GM10266 (cell line): ENCODE measurements at regions not wholly inside any gene's neighbourhood (a gene's known extent, or its start where the extent isn't known, plus 50 kb on each side); places are given as distances from the start of the nearest gene placed in this dataset.
"Not testable (repeated sequence)": the region's sequence is repeated elsewhere in the genome, so short reads cannot be mapped to it uniquely, and the experiment has no call there.

ENCODE experiments used
- DNase-seq: peaks from one replicate; pipeline ENCODE4 v3.0.0; 2012; ENCODE audit errors: extremely low spot score
- TF ChIP-seq, protein P1 (sequence below): IDR thresholded peaks from 2 replicates; pipeline ENCODE4 v1.5.1; 2012; ENCODE audit warnings: mild to moderate bottlenecking, low read depth; ENCODE audit not compliant: control insufficient read depth, insufficient read depth; ENCODE audit errors: missing control alignments

DNA sequence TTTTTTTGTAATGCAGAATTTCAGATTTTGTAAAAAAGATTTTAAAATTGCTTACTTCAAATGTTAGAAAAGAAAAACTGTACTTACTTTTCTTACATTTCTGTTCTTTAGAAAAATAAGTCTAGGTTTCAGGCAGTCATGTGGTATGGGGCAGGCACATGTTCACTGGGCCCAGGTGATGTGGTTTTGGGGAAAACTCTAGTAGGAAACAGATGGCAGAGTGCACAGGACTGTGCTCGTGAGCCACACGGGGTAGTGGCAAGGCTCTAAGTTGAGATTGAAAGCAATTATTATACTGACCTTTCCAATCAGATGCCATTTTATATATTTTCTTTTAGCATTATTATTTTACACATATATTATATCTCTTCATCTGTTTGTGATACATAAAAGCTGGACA lies 1036.9 kb upstream of the TMEFF2 start:
- TF ChIP-seq, protein P1, sequence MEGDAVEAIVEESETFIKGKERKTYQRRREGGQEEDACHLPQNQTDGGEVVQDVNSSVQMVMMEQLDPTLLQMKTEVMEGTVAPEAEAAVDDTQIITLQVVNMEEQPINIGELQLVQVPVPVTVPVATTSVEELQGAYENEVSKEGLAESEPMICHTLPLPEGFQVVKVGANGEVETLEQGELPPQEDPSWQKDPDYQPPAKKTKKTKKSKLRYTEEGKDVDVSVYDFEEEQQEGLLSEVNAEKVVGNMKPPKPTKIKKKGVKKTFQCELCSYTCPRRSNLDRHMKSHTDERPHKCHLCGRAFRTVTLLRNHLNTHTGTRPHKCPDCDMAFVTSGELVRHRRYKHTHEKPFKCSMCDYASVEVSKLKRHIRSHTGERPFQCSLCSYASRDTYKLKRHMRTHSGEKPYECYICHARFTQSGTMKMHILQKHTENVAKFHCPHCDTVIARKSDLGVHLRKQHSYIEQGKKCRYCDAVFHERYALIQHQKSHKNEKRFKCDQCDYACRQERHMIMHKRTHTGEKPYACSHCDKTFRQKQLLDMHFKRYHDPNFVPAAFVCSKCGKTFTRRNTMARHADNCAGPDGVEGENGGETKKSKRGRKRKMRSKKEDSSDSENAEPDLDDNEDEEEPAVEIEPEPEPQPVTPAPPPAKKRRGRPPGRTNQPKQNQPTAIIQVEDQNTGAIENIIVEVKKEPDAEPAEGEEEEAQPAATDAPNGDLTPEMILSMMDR = no peak
- no peak for DNase-seq

DNA sequence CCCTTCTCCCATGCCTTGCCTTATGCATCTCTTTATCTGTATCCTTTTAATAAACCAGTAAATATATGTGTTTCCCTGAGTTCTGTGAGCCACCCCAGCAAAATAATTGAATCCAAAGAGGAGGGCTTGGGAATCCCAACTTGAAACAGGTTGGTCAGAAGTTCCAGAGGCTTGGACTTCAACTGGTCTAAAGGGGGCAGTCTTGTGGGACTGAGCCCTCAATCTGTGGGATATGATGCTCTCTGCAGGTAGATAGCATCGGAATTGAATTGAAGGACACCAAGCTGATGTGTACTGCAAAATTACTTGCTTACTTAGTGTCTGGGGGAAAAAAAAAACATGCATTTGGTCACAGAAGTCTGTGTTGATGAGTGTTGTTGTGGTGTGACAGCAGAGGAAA lies 1033.5 kb upstream of the TMEFF2 start:
- TF ChIP-seq, protein P1 = no peak
- no peak for DNase-seq

DNA sequence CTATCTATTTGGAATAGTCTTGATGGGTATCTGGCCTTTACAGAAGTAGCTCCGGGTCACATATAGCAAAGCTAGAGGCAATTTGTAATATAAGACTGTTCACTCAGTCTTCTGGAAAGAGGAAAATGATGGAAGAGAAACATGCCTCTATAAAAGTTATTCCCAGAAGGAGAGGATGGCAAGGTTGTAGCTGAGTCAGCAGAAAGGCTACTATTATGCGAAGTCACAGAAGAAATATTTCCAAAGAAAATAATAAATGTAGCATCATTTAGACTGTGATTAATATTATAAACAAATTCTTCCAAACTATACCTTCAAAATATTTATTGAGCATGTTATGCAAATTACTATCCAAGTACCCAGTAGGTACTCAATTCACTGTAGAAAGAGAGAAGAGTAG lies 1027.7 kb upstream of the TMEFF2 start:
- no peak for DNase-seq
- TF ChIP-seq, protein P1 = no peak

DNA sequence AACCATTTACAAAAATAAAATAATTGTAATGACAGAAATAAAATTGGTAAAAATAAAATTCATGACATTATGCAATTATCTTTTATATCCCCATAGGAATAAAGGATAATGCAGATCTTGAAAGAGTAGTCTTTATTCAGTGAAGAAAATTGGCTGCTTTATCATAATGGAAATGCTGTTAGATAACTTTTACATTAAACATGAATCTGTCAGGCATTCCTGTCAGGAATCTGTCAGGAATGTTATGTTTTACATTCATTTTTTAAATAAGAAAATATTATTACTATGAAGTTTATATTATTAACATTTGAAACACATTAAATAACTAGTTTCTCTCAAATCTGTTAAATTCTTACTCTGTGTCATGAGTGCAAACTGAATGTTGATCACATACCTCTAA lies 1024.7 kb upstream of the TMEFF2 start:
- DNase-seq = no peak
- TF ChIP-seq, protein P1 = no peak

DNA sequence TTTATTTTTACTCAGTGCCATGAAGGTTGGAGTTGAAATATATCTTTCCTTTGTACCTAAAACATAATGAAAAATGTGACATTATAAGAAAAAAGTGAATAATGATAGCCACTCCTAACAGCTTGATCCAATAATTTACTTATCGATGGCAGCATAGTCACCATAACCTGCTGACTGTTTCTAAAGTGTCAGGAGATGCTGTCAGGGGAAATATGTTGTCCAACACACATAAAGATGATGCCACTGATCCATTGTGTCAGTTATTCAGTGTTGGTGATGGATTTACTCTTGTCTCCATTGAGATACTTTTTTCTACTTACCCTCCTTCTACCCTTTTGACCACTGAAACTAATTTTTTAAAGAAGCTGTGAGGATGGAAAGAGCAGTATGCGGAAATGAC lies 1006.9 kb upstream of the TMEFF2 start:
- TF ChIP-seq, protein P1 = no peak
- DNase-seq = no peak

DNA sequence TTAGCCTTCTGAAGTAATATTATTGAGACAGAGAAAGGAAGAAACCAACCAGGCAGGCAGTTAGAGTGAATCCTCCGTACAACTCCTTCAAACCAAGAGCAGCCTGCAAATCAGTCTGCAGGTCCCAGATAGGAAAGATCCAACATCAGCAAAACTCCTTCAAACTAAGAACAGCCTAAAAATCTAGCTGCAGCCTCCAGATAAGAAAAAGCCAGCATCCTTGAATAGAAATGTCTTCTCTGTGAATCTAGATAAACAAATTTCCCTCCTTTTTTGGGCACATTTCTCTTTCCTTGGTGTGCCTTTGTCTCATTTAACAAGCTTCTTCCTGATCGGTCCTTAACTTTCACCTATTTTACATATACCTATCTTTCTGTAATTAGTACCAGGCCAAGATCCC lies 1004.6 kb upstream of the TMEFF2 start:
- TF ChIP-seq, protein P1 = no peak
- no peak for DNase-seq

DNA sequence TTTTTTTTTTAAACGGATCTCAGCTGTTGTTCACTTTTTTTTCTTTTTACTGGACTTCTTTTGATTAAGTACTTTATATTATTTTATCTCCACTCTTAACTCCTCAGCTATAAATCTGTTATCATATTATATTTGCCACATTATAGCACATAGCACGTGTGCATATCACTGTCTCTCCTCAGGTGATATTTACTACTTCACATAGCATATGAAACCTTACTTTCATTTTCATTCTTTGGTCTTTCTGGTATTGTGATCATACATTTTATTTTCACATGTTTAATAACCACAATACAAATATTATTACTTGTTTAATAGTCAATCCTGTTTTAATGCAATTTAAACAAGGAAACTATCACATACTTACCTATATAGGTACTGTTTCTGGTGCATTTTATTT lies 993.1 kb upstream of the TMEFF2 start:
- TF ChIP-seq, protein P1 = no peak

DNA sequence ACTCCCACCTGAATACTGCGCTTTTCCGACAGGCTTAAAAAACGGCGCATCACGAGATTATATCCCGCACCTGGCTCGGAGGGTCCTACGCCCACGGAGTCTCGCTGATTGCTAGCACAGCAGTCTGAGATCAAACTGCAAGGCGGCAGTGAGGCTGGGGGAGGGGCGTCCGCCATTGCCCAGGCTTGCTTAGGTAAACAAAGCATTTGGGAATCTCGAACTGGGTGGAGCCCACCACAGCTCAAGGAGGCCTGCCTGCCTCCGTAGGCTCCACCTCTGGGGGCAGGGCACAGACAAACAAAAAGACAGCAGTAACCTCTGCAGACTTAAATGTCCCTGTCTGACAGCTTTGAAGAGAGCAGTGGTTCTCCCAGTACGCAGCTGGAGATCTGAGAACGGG lies 976.2 kb upstream of the TMEFF2 start:
- DNase-seq = not testable (repeated sequence)

More for the DNA sequence above, 993.1 kb upstream of the TMEFF2 start:
- DNase-seq = no peak
